H54 (cell line): ENCODE measurements at regions not wholly inside any gene's neighbourhood (a gene's known extent, or its start where the extent isn't known, plus 50 kb on each side); places are given as distances from the start of the nearest gene placed in this dataset.
"Not testable (repeated sequence)": the region's sequence is repeated elsewhere in the genome, so short reads cannot be mapped to it uniquely, and the experiment has no call there.

Experiments used
- DNase-seq: peaks from one replicate; pipeline ENCODE4 v3.0.0; 2011; ENCODE audit warnings: low spot score, mixed read lengths; ENCODE audit not compliant: insufficient read length
- FAIRE-seq: peaks from 3 replicates; lab custom pipeline; 2011; peaks lifted over from hg19 to GRCh38; lab: Jason Lieb, UNC
- POLR2A ChIP-seq: IDR thresholded peaks from 2 replicates; pipeline ENCODE4 v1.6.1; 2011; ENCODE audit warnings: low read depth, mild to moderate bottlenecking, low read length

DNA sequence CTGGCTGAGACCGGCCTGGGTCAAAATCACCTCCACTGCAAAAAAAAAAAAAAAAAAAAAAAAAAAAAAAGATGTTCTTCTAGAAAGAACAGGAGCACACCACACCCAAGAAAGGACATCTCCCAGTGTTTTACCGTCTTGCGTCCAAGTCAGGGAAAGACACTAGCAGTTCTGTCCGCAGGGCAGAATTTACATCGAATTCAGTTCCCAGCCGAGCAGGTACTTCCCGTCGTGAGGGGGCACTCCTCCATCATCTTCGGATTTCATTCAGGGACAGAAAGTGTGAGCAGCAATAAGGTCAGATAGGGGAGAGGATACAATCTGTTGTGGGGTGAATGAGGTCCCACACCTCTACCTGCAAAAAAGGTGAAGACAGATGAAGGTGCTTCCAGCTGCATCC, 574.7 kb downstream of the KCNJ18 start:
- DNase-seq (no peak), FAIRE-seq (no peak)
- no peak for TF ChIP-seq POLR2A

DNA sequence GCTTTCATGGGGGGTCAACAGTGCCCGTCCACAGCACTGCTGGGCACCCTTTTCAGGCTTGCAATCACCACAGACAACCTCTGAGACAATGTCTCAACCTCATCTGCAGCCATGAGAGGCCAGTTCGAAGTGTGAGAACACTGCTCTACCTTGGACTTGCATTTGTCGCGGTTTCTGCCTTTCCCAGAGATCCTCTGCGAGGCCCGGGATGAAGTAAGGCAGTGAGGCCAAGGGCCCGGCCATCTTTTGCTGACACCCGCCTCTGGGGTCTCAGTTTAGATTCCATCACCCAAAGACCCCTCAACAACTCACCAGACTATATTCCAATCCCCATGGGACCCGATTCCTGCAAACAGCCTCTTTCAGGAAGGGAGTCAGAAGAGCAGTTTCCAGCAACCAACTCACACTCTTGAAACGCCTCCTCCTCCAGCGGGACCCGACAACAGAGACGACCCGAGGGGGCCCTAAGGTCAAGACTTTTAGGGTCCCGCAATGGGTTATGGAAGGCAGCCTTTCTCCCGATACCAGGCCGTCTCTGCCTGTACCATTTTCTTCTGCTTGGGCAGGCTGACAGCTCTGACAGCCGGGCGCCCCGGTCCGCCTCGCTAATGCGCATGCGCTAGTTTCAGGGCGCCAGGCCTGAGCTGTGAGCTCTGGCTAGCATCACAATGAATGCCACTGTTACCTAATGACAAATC, 576.0 kb downstream of the KCNJ18 start:
- TF ChIP-seq POLR2A, result no peak
- DNase-seq, result no peak
- no peak for FAIRE-seq

DNA sequence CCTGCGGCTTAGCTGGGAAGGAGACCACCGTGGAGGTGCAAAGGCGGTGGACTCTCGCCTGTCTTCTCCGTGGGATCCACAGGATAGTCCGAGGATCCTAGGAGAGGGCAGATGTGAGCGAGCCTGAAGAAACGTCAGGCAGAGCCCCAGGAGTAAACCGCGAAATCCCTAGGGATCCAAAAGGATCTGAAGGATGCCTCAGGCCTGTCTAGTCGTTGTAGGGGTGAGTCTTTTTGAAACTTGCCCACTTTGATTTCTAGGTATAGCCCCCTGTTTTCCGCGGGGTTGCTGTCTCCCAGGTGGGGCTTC, 576.5 kb downstream of the KCNJ18 start:
- no peak for TF ChIP-seq POLR2A
- no peak for DNase-seq
- FAIRE-seq, result no peak

DNA sequence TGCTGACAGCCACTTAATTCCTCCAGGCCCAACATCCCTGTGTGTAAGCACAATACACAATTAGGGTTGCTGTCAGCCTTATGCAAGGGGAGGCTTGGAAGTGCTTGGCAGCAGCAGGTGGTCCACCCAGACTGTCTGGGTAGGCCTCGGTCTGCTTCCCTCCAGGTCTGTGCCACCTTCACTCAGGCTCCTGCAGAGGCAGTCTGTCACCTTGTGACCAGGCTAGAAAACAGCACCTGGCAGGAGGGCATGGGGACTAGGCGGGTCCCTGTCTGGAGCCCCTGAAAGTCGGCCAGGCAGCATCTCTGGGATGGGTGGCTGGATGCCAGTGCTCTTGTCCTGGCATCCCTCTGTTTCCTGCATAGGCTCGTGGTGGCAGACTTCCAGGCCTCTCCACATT, 578.1 kb downstream of the KCNJ18 start:
- DNase-seq (no peak), FAIRE-seq (no peak)
- no peak for TF ChIP-seq POLR2A

DNA sequence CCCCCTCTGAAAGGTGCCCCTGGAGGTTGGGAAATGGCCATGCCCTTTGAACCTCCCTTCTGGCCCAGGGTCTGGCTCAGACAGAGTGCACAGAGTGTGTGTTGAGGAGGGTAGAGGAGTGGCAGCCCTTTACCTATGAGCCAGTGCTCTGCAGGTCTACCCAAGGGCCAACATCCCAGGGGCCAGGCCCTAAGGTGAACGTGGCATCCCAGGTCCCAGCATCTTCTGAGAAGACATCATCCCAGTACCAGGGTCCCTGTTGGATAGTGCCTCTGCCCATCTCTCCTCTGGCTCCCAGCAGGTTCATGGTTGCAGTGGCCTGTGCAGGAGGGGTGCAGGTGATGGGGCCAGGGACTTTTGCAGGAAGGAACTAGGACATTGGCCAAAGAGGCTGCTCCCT, 578.5 kb downstream of the KCNJ18 start:
- FAIRE-seq, result not testable (repeated sequence)

DNA sequence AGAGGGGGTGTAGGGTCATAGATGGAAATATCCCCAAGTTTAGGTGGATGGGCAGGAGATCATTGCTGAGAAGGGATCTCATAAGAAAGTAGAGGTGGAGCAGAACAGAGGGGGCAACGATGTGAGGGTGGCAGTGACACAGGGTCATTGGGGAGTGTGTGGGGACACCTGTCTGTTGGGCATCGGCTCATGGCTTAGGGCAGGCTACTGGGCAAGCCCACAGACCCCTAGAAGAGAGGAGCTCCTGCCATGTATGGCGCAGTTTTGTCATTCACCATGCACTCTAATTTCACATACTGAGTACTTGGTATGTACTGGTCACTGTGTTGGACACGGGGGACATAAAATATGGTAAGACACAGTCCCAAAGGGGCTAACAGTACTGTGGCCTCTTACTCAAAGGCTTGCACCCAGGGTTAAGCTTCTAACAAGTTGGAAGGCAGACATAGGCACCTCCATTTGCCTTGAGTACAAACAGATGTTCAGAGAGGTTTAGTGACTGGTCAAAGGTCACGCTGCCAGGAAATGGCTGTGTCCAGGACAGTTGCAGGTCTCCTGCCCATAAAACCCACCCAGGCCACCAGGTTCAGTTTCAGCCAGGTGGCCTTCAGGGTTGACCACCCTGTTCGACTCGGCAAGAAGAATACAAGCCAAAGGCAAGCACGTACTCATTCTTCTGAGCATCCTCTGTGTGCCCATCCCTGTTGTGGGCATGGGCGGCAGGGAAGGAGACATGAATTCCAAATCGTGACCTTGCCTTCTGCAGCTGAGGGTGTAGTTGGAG, 580.2 kb downstream of the KCNJ18 start:
- FAIRE-seq (no peak), DNase-seq (no peak)
- TF ChIP-seq POLR2A, result no peak

More for the DNA sequence above, 578.5 kb downstream of the KCNJ18 start:
- not testable (repeated sequence) for DNase-seq

DNA sequence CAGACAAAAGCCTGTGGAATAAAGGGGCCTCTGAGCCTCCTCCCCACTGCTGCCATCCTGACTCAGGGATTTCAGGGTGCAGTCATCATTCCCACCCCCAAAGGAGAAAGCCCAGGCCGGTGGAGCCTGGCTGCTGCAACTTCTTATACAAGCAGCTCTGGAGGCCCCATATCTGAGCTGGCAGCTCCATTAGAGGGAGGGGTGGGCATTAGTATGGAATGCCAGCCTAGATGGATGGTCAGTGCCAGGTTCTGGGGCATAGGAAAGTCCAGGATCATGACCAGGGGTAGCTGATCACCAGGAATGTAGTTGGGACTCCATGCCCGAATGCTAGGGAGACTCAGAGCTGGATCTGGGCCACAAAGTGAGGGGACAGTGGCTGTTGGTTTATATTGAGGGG, 581.0 kb downstream of the KCNJ18 start:
- no peak for FAIRE-seq
- TF ChIP-seq POLR2A, result no peak

DNA sequence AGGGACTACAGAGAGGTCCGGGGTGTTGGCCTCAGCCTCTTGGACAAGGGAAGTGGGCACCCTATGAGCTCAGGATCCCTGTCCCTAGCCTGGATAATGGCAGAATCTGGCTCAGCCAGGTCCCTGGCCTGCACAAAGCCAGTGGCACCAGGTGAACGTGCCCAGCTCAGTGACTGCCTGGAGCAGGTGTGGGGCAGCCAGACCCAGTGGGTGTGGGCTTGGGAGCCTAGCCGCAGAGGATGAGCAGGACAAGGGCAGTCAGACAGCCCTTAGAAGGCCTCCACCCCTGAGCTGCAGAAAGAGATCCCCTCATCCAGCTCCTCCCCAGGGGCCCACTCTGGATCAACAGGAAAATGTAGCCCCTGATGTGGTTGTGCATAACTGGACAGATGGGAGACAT, 585.3 kb downstream of the KCNJ18 start:
- TF ChIP-seq POLR2A, result no peak
- no peak for DNase-seq
- FAIRE-seq, result no peak

More for the DNA sequence above, 581.0 kb downstream of the KCNJ18 start:
- DNase-seq, result no peak

DNA sequence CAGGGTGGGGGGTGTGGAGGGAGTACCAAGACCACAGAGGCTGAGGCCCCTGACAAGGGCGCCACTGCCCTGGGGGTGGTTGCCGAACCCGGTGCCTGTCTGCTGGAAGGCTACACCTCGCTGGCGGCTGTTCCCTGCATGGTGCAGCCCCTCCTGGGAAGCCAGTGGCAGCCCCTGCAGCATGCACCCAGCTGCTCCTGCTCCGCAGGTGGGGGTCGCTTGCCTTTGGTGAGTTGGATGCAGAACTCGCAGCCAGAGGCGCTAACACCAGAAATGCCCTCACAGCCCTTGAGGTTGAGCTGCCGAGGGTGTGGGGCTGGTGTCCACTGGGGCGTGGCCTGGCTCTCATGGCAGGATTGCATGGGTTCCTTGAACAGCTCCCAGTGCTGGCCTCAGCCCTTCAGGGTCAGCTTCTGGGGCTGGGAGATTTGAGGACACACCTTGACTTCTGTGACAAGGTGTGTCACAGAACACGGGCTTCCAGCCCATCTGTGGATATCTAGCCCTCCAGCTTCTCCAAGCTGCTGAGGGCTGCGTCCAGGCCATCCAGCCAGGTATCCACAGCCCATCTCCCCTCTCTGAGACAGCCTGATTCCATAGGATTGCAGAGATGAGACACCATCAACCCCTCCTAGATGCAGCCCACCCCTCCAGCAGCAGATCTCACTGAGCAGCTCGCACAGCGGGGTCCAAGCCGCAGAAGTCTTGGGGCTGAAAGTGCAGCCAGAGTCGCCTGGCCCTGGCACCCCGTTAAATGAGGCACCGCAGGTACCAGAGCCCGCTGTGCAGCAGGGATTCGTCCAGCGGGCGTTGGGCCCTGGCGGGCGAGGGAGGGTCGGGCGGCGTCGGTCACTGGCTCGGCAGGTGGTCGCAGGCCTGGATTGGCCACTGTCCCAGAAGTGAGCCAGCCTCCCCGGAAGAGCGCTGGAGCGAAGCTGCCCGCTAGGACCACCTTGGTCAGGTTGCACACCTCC, 586.3 kb downstream of the KCNJ18 start:
- no peak for TF ChIP-seq POLR2A
- no peak for DNase-seq
- no peak for FAIRE-seq

DNA sequence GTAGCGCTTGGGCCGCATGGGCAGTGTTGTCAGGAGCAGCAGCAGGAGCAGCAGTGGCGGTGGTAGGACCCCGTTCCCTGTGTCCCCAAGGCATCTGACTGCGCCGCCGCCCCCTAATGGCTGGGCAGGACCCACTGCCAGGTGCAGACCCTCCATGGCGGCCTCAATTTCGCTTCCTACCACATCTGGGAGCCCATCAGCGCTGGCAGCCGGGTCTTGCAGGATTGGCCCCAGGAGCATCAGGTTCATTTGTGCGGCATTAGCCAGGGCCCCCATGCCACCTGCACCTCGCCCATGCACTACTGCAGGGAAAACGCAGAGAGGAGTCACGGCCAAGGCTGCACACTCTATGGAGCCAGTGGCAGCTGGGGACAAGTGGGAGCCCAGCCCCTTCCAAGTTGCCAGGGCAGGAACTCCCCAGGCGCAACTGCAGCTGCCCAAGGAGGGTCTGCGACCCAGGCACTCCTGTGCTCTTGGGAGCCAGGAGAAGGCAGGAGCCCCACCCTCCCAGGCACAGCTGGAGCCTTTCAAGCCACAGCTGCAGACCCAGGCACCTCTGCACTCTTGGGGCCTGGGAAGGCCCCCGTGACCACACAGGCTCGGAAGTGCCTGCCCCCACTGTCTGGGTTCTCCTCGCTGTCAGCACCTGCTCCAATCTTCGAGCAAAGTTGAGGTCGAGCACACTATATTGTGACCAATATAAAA, 594.2 kb downstream of the KCNJ18 start:
- TF ChIP-seq POLR2A, result no peak
- DNase-seq (no peak), FAIRE-seq (no peak)

DNA sequence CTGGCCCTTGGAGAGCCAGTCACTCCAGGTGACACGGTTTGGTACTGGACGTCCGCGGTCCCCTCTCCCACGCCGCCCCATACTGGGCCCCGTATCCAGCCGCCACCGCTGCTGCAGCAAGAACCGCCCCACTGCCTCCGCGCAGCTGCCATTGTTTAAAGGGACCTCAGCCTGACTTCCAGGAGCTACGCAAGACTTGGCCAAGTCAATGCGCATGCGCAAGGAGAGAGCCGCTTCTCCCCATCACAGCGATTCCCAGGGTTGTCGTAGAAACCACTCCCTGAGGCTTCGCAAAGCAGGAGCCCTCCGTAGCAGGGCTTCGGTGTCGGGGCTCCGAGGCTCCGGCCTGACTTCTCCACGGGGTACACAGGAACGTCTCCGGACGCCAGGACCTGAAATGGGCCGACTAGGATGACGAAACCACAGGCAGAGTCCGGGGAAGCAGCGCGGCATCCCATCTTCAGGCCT, 606.2 kb downstream of the KCNJ18 start:
- not testable (repeated sequence) for FAIRE-seq, DNase-seq

DNA sequence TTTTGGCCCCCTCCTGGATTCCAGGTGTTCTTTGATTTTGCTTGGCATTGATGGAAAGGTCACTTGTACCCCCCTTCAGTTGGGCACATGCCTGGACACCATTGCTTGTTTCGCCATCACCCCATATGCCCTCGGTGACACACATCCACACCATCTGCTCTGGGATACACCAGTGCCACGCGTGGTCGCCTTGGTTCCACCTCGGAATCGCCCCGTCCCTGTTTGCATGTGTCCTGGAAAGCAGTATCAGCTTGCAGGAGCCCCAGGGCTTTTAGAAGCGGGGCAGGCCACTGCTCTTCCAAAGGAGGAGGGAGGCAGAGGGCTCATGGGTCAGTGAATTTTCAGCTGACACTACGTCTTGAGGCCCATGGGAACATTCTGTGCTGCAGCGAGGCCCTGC, 607.9 kb downstream of the KCNJ18 start:
- no peak for FAIRE-seq

DNA sequence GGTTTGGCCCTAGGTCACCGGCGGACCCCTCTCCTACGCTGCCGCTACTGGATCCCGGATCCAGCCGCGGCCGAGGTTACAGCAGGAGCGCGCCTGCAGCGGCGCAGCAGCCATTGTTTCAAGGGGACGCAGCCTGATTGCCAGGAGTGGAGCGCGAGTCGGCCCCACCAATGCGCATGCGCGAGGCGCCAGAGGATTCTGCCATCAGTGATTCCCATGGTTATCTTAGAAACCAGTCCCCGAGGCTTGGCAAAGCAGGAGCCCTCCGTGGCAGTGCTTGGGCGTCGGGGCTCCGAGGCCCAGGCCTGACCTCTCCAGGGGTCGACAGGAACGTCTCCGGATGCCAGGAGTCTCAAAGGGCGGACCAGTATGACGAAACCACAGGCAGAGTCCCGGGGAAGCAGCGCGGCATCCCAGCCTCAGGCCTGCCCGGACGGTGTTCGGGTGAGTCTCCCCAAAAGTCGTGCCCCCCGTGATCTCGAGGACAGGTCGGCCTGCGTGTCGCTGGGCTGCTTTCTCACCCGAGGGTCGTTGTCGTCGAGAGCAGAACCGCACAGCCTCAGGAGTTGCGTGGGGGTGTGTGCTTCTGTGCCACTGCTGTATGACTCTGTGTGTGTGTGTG, 608.5 kb downstream of the KCNJ18 start:
- no peak for TF ChIP-seq POLR2A
- DNase-seq (no peak), FAIRE-seq (no peak)

More for the DNA sequence above, 607.9 kb downstream of the KCNJ18 start:
- no peak for DNase-seq
- TF ChIP-seq POLR2A, result no peak
